NB4 (cell line): ENCODE measurements at regions not wholly inside any gene's neighbourhood (a gene's known extent, or its start where the extent isn't known, plus 50 kb on each side); places are given as distances from the start of the nearest gene placed in this dataset.

Experiments
- MYC ChIP-seq: IDR thresholded peaks from 2 replicates; pipeline ENCODE4 v1.6.1; 2011; ENCODE audit warnings: low read depth, low read length
- TF ChIP-seq, protein P1 (sequence below): IDR thresholded peaks from one replicate; pipeline ENCODE4 v1.5.1; 2012; ENCODE audit warnings: low read depth, low read length
- TF ChIP-seq, protein P2 (sequence below): IDR thresholded peaks from 2 replicates; pipeline ENCODE4 v1.6.1; 2011; ENCODE audit warnings: low read depth, low read length

DNA sequence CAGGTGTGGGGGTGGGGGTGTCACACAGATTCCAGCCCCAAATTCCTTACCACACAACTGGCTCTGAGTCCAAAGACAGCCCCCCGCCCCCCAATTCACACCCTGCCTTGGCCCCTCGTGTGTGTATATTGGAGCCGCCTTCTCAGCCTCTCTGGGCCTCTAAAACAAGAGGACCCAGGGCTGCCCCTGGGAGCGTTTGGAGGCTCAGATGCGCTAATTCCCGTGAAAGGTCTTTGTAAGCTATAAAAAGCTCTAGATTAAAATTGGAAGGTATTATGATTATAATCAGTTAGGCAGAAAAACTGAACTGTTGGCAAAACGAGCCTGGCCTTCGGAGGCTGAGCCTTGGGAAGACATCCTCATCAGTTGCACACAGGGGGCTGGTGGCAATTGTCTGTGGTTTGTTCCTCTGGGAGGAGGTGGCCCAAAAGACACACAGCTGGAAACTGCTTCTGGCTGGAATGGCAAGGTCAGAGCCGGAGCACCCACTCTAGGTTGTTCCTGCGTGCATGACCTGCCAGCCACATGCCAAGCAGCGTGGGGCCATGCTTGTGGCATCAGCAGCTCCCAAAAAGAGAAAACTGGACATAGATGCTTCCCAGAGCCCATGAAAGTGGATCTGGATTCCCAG, 118.5 kb downstream of the PHETA1 start:
- TF ChIP-seq, protein P1, sequence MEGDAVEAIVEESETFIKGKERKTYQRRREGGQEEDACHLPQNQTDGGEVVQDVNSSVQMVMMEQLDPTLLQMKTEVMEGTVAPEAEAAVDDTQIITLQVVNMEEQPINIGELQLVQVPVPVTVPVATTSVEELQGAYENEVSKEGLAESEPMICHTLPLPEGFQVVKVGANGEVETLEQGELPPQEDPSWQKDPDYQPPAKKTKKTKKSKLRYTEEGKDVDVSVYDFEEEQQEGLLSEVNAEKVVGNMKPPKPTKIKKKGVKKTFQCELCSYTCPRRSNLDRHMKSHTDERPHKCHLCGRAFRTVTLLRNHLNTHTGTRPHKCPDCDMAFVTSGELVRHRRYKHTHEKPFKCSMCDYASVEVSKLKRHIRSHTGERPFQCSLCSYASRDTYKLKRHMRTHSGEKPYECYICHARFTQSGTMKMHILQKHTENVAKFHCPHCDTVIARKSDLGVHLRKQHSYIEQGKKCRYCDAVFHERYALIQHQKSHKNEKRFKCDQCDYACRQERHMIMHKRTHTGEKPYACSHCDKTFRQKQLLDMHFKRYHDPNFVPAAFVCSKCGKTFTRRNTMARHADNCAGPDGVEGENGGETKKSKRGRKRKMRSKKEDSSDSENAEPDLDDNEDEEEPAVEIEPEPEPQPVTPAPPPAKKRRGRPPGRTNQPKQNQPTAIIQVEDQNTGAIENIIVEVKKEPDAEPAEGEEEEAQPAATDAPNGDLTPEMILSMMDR, result no peak
- TF ChIP-seq MYC, result no peak
- TF ChIP-seq, protein P2, sequence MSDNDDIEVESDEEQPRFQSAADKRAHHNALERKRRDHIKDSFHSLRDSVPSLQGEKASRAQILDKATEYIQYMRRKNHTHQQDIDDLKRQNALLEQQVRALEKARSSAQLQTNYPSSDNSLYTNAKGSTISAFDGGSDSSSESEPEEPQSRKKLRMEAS, result no peak
